ENCODE measurements at regions not wholly inside any gene's neighbourhood (a gene's known extent, or its start where the extent isn't known, plus 50 kb on each side); places are given as distances from the start of the nearest gene placed in this dataset.

GRCh38 chr15:66993874-66994696, 71.3 kb upstream of the SMAD3 start:
- TF ChIP-seq, protein P1, sequence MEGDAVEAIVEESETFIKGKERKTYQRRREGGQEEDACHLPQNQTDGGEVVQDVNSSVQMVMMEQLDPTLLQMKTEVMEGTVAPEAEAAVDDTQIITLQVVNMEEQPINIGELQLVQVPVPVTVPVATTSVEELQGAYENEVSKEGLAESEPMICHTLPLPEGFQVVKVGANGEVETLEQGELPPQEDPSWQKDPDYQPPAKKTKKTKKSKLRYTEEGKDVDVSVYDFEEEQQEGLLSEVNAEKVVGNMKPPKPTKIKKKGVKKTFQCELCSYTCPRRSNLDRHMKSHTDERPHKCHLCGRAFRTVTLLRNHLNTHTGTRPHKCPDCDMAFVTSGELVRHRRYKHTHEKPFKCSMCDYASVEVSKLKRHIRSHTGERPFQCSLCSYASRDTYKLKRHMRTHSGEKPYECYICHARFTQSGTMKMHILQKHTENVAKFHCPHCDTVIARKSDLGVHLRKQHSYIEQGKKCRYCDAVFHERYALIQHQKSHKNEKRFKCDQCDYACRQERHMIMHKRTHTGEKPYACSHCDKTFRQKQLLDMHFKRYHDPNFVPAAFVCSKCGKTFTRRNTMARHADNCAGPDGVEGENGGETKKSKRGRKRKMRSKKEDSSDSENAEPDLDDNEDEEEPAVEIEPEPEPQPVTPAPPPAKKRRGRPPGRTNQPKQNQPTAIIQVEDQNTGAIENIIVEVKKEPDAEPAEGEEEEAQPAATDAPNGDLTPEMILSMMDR (optimal IDR thresholded peaks at IDR 0.05 in 1 of 3, IDR thresholded peaks at IDR 0.05 in 1 of 3, conservative IDR thresholded peaks at IDR 0.05 in 1 of 3; ENCODE audit: extremely low read depth in 1 of 3, insufficient read depth in 2 of 3, low read length in 3 of 3): no peak
- no peak for TF ChIP-seq EZH2 (IDR thresholded peaks at IDR 0.05; ENCODE audit: low read length)
